Neural cell (in vitro differentiated cells): ENCODE measurements at regions not wholly inside any gene's neighbourhood (a gene's known extent, or its start where the extent isn't known, plus 50 kb on each side); places are given as distances from the start of the nearest gene placed in this dataset.

Experiments used
- CTCF ChIP-seq: fragments of 450-650 bp; IDR thresholded peaks from 2 replicates; pipeline ENCODE4 v1.5.1; 2014; ENCODE audit warnings: antibody characterized with exemption, mild to moderate bottlenecking, moderate library complexity; ENCODE audit not compliant: poor library complexity, severe bottlenecking
- EP300 ChIP-seq: fragments of 450-650 bp; conservative IDR thresholded peaks from 2 replicates; pipeline ENCODE4 v1.6.1; 2014; ENCODE audit warnings: antibody characterized with exemption, mild to moderate bottlenecking, moderate library complexity; ENCODE audit not compliant: poor library complexity, severe bottlenecking
- MXI1 ChIP-seq: fragments of 450-650 bp; conservative IDR thresholded peaks from 2 replicates; pipeline ENCODE4 v1.6.1; 2014; ENCODE audit warnings: antibody characterized with exemption, mild to moderate bottlenecking; ENCODE audit not compliant: poor library complexity, severe bottlenecking
- POLR2AphosphoS5 ChIP-seq: IDR thresholded peaks from 2 replicates; pipeline ENCODE4 v1.6.1; 2012
- RAD21 ChIP-seq: fragments of 450-650 bp; conservative IDR thresholded peaks from 2 replicates; pipeline ENCODE4 v1.6.1; 2014; ENCODE audit warnings: antibody characterized with exemption, mild to moderate bottlenecking, moderate library complexity
- REST ChIP-seq: IDR thresholded peaks from 2 replicates; pipeline ENCODE4 v1.6.1; 2012; ENCODE audit warnings: borderline replicate concordance
- SMC3 ChIP-seq: fragments of 450-650 bp; conservative IDR thresholded peaks from 2 replicates; pipeline ENCODE4 v1.6.1; 2014; ENCODE audit warnings: antibody characterized with exemption, mild to moderate bottlenecking, moderate library complexity; ENCODE audit not compliant: poor library complexity

GRCh38 chr6:117128052-117128451, 137.3 kb upstream of the VGLL2 start:
- TF ChIP-seq CTCF (no peak), EP300 (no peak), POLR2AphosphoS5 (no peak), RAD21 (no peak), SMC3 (no peak), REST (no peak), MXI1 (no peak)
